HUDEP-2 (cell line): ENCODE measurements at regions not wholly inside any gene's neighbourhood (a gene's known extent, or its start where the extent isn't known, plus 50 kb on each side); places are given as distances from the start of the nearest gene placed in this dataset.
"Not testable (repeated sequence)": the region's sequence is repeated elsewhere in the genome, so short reads cannot be mapped to it uniquely, and the experiment has no call there.

Experiments used
- DNase-seq, 76 experiments: peaks; one replicate each; lab custom pipeline; 2025; ENCODE audit not compliant: unreplicated experiment in 76 of 76; lab: John Stamatoyannopoulos, UW

GRCh38 chr2:239641904-239642303 is 241.1 kb upstream of the HDAC4 start:
- DNase-seq = not testable (repeated sequence)

- DNase-seq = no peak
Observed at GRCh38 chr2:239640676-239641578, 240.1 kb upstream of the HDAC4 start.

DNA sequence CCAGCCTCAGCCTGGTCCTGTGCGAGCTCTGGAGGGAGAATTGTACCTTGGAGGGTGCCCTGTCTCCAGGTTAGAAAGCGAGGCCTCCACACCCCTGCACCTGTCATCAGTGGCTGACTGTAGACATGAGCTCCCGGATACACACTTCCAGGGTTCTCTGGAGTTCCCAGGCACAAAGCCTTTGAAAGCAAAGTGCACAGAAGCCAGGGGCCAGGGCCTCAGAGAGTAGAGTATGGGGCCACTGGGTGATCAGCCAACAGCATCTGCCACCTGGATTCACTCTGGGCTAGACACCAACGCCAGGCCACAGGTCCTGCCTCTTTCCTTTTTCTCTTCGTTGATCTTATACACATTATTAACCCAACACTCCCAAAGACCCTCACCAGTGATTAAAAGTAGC is 239.4 kb upstream of the HDAC4 start:
- DNase-seq = no peak

DNA sequence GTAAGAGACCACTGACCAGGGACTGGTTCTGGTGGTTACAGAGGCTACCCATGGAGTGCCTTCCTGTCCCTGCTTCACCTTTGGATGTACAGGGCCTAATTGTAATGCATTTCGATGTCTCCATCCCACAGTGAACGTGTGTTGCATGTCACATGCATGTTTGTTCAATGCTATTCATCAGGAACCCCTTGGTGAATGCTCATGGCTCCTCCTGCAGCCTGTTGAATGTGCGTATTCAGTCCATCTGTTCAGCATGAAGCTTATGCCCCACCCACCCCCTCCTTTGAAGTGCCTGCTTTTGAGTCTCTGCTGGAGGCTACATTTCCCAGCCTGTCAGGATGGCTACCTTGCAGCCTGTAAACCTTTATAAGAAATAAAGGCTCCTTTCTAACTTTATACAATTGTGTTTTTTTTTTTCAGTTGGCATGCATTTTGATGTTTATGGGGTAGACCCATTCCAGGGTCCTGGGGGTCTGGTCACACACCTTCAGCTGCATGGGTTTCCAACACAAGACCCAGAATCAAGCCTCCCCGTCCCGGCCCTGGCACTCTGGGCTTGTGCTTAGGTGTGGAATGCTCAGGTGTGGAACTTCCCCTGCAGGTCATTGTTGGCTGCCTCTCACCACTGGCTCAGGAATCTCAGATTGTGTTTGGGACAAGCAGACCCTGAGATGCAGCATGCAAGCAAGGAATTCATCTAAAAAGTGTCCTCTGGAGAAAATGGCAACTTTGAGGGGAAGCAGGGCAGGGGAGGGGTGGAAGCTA is 238.8 kb upstream of the HDAC4 start:
- no peak for DNase-seq

- no peak for DNase-seq
Observed at GRCh38 chr2:239638376-239638775, 237.6 kb upstream of the HDAC4 start.

- DNase-seq = no peak
Observed at GRCh38 chr2:239636808-239637207, 236.0 kb upstream of the HDAC4 start.

DNA sequence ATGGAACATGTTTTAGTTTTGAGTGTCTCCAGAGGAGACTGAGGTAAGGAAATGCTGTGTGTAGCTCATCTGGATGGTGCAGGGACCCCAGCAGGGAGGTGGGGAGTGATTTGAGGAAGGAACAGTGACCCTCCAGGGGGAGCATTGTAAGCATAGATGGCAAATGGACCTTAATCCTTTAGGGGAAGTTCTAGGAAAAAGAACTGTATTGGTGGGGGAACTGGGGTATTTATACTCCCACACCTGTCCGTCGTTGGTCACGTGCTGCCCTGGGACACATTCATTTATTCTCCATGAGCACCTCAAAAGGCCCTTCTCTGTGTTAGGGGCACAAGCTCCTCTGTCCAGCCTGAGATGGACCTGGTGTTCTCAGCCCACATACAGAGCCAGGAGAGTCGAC is 233.9 kb upstream of the HDAC4 start:
- DNase-seq = no peak

DNA sequence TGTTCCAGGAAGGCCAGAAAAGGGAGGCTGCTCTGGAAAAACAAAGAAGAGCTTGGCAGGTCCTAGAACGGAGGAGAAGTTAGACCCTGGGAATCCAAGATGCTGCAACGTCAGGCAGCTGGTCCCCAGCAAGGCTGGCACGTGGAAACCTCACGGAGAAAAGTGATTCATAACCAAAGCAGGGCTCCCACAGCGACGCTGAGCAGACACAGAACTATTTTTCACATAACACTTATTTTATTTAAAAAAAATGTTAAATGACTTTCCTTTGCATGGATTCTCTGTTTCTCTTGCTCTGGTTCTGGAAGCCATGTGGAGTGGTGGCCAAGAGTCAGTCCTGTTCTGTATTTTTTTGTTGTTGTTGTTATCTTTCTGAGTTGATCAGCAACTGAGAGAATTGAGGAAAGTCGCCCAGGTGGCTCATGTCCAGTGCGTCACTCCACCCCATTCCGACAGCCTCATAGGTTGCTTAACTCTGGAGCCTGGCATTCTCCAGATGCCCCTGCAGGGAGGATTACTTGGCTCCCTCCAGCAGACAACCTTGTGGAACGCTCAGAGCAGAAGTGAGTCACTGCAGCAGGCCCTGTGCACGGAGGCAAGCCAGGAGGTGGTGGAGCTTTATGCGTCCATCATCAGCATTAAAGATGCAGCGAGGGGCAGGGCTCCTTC is 229.9 kb upstream of the HDAC4 start:
- DNase-seq = no peak

DNA sequence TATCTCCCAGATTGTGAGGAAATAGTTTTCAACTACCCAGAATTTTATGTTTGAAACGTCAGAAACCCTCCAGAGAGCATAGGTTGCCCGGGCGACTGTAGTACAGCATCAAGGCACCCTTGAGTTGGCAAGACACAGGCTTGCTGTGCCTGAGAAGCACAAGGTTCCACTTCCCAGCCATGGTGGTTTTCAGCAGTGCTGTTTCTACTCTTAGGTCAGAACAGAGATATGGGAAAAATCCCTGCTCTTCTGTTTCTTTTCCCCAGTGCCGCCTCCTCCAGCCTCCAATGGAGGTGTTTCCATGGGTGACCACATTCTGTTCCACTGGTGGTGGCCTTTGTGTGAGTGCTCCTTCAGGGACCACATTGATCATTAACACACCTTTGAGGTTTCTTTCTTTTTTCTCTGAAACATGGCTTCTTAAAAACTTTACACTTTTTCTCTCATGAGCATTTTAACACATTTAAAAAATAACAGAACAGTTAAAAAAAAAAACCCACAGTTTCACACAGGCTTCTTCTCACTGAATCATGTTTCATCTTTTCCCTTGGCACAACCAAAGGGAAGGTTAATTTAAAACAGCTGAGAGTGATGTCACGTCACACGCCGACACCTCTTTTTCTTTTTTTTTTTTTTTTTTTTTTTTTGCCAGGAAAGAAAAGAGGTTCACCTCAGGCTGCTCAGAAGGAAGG is 229.3 kb upstream of the HDAC4 start:
- DNase-seq = no peak

DNA sequence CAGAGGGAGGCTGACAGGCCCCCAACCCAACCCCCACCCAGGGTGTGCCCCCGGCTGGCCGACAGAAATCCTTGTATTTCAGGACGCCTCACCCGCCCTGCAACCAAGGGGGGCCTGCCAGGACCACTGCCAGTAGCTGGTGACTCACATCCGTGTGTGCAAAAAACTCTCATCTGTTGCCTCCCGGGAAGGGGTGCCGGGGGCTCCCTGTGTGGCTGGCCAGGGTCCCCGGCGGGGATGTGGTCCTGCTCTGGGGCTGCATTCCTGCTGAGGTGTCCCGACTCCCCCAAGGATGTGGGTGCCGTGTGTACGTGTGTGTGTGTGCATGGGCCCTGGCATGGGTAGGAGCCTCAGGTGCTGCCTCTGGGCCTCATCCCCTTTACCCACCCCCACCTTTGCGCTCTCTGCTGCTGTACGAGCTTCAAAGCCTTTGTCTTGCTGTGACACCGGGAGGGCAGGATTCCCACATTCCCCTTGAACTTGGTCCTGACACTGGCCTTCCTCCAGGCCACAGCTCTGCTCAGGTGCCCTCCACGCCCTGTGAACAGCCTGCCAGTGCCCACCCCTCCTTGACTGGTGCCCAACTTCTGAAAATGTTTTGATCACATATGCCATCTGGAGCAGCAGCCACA is 226.3 kb upstream of the HDAC4 start:
- DNase-seq = no peak

DNA sequence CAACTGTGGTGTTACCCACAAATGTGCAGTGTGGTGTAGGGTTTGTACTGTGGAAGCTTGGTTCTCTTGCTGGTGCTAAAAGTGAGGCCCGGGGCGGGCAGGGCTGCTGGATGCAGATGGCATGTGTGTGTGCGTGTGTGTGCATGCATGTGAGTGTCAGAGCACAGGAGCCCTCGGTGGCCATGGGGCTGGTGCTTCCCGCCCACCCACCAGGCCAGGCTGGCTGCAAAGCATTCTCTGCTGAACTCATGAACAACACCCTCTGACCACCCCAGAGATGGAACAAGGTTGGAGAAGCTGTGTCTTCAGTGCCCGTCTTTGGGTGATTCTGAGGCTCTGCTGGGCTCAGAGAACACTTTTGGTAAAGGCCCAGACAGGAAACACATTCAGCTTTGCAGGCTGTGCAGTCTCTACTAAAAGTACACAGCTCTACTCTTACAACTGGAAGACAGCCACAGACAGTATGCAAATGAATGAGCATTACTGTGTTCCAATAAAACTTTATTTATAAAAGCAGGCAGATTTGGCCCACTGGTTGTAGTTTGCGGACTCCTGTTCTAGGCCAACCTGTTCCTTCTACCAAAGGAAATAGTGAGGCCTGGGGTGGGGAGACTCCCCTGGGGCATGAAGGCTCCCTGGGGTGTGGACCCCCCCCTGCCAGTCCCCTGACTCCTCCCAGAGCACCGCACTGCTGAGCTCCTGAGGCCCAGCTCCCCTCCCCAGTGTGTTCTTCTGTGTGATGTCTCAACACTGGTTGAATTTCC is 225.3 kb upstream of the HDAC4 start:
- no peak for DNase-seq

- DNase-seq = no peak
Observed at GRCh38 chr2:239625156-239625845, 224.5 kb upstream of the HDAC4 start.

GRCh38 chr2:239621611-239622010 is 220.8 kb upstream of the HDAC4 start:
- no peak for DNase-seq

DNA sequence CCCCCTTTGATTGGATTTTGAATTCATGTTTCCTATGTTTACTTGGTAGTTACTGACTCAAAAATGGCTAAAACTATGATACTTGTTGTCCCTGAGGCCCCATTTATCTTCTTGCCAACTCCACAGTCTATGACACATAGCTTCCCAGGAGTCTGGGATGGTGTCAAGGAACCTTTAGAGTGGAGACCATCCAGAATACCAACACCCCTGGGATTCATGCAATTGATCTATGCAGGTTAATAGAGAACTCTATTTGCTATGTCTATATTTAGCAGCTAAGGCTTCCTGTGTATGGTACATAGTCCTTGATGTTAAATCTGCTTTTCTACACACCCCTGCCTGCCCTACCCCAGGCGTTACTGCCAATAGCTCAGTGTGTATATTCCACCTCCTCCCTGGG is 218.5 kb upstream of the HDAC4 start:
- no peak for DNase-seq

DNA sequence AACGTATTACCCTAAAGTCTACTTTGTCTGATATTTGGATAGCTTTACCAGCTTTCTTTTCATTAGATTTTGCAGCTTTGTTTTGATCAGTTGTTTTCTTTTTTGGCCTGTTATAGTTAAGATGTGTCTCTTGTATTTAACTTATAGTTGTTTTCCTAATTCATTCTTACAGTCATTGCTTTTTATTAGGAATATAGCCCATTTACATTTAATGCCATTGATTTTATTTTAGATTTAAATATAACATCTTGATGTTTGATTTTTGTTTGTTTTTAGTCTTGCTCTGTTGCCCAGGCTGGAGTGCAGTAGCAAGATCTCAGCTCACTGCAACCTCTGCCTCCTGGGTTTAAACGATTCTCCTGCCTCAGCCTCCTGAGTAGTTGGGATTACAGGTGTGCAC is 215.9 kb upstream of the HDAC4 start:
- DNase-seq = no peak

DNA sequence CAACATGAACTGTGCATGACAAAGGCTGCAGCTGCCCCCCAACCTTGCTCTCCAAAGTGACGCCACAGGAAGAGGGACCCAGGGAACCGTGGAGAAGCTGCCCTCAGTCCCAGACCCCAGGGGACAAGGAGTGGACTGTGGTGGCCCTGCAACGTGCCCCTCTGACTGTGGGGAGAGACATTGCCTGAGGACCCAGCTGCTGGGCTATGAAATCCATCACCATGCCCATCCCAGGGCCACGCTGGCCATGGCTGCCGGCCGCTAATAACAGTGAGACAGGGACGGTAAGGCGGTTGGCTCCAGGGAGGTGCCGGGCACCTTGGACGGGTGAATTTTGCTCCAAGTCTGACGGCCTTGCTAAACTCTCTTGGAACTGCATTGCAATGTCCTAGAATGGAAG is 211.3 kb upstream of the HDAC4 start:
- DNase-seq = no peak

GRCh38 chr2:239611222-239611795 is 210.5 kb upstream of the HDAC4 start:
- no peak for DNase-seq

DNA sequence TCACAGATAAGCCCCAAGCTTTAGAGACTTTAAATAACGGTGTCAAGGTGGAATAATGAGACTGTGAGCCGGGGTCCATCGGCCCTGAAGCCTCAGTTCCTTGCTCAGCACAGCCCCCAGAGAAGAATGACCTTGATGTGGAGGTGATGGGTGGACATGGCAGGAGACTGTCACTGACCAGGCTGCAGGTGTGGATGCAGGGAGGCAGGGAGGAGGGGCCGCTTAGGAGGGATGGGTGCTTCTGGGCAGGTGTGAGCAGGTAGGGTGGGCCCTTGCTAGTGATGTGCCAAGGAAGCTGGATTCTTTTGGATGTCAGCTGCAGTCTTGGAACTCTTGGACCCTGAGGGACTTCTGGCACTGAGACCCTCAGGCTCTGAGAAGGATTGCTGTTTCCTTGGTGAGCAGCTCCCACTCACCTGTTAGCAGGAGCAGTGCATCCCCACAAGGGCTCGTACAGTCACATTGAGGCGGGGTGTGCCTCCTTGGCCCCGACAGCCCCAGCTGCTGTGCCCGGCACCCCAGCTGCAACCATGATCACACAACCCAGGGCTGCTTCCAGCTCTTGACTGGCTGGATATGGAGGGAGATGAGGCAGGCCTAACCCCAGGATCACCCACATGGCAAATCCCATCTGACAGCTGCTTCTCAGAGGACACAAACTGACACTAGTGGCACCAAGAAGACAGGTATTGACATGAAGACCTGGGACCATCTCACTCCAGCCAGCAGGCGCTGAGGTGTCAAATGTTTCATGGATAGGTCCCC is 209.8 kb upstream of the HDAC4 start:
- no peak for DNase-seq
